ENCODE measurements at regions not wholly inside any gene's neighbourhood (a gene's known extent, or its start where the extent isn't known, plus 50 kb on each side); places are given as distances from the start of the nearest gene placed in this dataset.
"Not testable (repeated sequence)": the region's sequence is repeated elsewhere in the genome, so short reads cannot be mapped to it uniquely, and the experiment has no call there.

DNA sequence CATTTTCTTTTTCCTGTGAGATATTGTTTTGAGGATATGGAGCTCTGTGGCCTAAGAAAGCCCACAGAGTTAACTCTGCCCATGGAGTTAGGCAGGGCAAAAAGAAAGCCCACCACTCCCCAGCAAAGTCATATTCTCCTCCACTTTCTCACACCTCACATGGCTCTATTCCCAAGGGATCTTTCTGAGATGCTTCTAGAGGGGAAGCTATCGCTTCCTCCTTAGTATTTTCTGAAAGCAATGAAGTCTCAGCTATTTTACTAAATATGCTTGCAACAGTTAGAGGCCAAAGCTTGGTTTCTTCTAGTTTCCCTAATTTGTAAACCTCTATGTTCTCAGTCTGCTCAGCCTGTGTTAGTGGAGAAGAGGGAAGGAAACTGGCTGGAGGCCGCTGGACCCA lies 80.3 kb upstream of the EOMES start:
- DNase-seq (no peak), ATAC-seq (ENCODE audit: insufficient read depth, low FRiP score) (no peak)
- Histone ChIP-seq H3K4me3 (no peak overlapping the region), H3K4me1 (ENCODE audit: control insufficient read depth in 5 of 5, insufficient read depth in 5 of 5, low read length in 5 of 5) (peaks cover 0 to 15% (median 0%) of the 10 kb centered on the region in 5 donors), H3K36me3 (ENCODE audit: control insufficient read depth in 4 of 4, insufficient read depth in 4 of 4, low read length in 4 of 4) (no peaks in the 10 kb centered on the region), H3K27ac (ENCODE audit: low read depth in 1 of 2, low read length in 1 of 2) (no peak overlapping the region), H3K27me3 (ENCODE audit: control insufficient read depth in 3 of 3, insufficient read depth in 3 of 3, low read length in 2 of 3) (no peaks in the 10 kb centered on the region), H3K9ac (ENCODE audit: insufficient read depth in 1 of 2, low read length in 2 of 2) (no peak overlapping the region), H3K9me3 (ENCODE audit: control insufficient read depth in 4 of 4, insufficient read depth in 3 of 4, low read length in 3 of 4) (no peaks in the 10 kb centered on the region)
- WGBS, 2 donors: 74 to 77% methylated on average over 2 of the region's 2 CpGs
- TF ChIP-seq, protein P1, sequence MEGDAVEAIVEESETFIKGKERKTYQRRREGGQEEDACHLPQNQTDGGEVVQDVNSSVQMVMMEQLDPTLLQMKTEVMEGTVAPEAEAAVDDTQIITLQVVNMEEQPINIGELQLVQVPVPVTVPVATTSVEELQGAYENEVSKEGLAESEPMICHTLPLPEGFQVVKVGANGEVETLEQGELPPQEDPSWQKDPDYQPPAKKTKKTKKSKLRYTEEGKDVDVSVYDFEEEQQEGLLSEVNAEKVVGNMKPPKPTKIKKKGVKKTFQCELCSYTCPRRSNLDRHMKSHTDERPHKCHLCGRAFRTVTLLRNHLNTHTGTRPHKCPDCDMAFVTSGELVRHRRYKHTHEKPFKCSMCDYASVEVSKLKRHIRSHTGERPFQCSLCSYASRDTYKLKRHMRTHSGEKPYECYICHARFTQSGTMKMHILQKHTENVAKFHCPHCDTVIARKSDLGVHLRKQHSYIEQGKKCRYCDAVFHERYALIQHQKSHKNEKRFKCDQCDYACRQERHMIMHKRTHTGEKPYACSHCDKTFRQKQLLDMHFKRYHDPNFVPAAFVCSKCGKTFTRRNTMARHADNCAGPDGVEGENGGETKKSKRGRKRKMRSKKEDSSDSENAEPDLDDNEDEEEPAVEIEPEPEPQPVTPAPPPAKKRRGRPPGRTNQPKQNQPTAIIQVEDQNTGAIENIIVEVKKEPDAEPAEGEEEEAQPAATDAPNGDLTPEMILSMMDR (IDR thresholded peaks at IDR 0.05; ENCODE audit: control extremely low read depth, extremely low read depth): no peak

DNA sequence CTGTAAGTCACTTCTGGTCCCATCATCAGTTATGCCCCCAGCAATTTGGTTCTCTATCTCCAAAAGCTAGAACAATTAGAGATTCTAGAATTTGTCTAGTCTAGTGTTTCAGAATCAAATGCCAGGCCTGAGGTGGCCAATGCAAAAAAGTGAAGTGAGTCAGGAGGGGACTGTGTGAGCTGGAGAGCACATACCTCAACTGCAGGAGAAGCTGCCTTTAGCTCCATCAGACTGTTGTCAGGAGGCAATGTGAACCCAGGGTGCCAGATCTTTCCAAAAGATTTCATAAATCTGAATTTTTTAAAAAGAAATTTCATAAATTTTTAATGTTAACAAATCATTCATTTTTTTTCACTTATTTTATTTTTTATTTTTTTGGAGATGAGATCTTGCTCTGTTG lies 80.7 kb upstream of the EOMES start:
- H3K9ac ChIP-seq (ENCODE audit: insufficient read depth in 1 of 2, low read length in 2 of 2): no peak overlapping the region
- ATAC-seq (ENCODE audit: insufficient read depth, low FRiP score) (no peak), DNase-seq (no peak)
- TF ChIP-seq, protein P1 (IDR thresholded peaks at IDR 0.05; ENCODE audit: control extremely low read depth, extremely low read depth): no peak
- no peaks in the 10 kb centered on the region for H3K27me3 ChIP-seq (ENCODE audit: control insufficient read depth in 3 of 3, insufficient read depth in 3 of 3, low read length in 2 of 3)
- no peaks in the 10 kb centered on the region for H3K9me3 ChIP-seq (ENCODE audit: control insufficient read depth in 4 of 4, insufficient read depth in 3 of 4, low read length in 3 of 4)
- no peak overlapping the region for H3K4me3 ChIP-seq
- H3K4me1 ChIP-seq (ENCODE audit: control insufficient read depth in 5 of 5, insufficient read depth in 5 of 5, low read length in 5 of 5): peaks cover 0 to 15% (median 0%) of the 10 kb centered on the region in 5 donors
- no peak overlapping the region for H3K27ac ChIP-seq (ENCODE audit: low read depth in 1 of 2, low read length in 1 of 2)
- no peaks in the 10 kb centered on the region for H3K36me3 ChIP-seq (ENCODE audit: control insufficient read depth in 4 of 4, insufficient read depth in 4 of 4, low read length in 4 of 4)

DNA sequence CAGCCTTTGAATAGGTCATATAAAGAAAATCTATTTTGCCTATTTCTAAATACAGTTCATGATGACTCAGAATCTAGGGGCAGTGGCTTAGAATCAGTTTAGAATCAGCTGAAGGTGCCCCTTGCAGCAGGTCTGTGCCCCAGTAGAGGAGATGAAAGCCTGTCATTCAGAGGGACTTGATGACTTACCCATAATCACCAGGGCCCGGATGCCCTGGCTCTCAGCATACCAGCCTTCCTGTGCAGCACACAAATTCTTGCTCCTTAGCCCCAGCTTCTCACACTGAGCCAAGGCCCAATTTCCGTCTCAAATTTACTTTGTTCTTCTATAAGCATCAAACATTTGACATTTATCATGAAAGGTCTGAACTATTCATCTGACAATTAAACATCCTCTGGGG lies 83.2 kb upstream of the EOMES start:
- no peak overlapping the region for H3K4me3 ChIP-seq

DNA sequence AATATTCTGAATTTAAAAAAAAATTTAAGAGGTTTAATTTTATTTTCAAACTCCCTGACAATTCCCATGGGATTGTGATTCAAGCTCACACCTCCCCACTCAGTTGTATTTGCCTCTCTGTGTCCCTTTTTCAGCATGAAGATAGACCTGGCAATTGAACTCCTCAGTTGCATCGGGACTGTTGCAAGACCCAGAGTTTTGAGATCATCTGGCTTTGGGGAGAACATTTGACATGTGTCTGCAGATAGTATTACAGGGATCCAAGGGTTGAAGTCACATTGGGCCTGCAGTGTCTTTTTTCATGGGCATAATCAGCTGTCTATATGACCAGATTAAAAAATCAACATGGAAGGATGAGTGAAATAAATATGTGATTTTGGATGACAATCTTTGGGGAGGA lies 91.1 kb upstream of the EOMES start:
- Histone ChIP-seq H3K4me1 (ENCODE audit: control insufficient read depth in 5 of 5, insufficient read depth in 5 of 5, low read length in 5 of 5) (no peaks in the 10 kb centered on the region), H3K9me3 (ENCODE audit: control insufficient read depth in 4 of 4, insufficient read depth in 3 of 4, low read length in 3 of 4) (no peaks in the 10 kb centered on the region), H3K9ac (ENCODE audit: insufficient read depth in 1 of 2, low read length in 2 of 2) (no peak overlapping the region), H3K27me3 (ENCODE audit: control insufficient read depth in 3 of 3, insufficient read depth in 3 of 3, low read length in 2 of 3) (no peaks in the 10 kb centered on the region), H3K27ac (ENCODE audit: low read depth in 1 of 2, low read length in 1 of 2) (no peak overlapping the region), H3K4me3 (no peak overlapping the region), H3K36me3 (ENCODE audit: control insufficient read depth in 4 of 4, insufficient read depth in 4 of 4, low read length in 4 of 4) (no peaks in the 10 kb centered on the region)
- DNase-seq (no peak), ATAC-seq (ENCODE audit: insufficient read depth, low FRiP score) (no peak)
- TF ChIP-seq, protein P1 (IDR thresholded peaks at IDR 0.05; ENCODE audit: control extremely low read depth, extremely low read depth): no peak
- WGBS, 2 donors: 40 to 57% methylated on average over 1 of the region's 1 CpG

More for the DNA sequence above, 83.2 kb upstream of the EOMES start:
- H3K36me3 ChIP-seq (ENCODE audit: control insufficient read depth in 4 of 4, insufficient read depth in 4 of 4, low read length in 4 of 4): no peaks in the 10 kb centered on the region
- DNase-seq (no peak), ATAC-seq (ENCODE audit: insufficient read depth, low FRiP score) (no peak)
- H3K27me3 ChIP-seq (ENCODE audit: control insufficient read depth in 3 of 3, insufficient read depth in 3 of 3, low read length in 2 of 3): no peaks in the 10 kb centered on the region
- TF ChIP-seq, protein P1 (IDR thresholded peaks at IDR 0.05; ENCODE audit: control extremely low read depth, extremely low read depth): no peak
- no peak overlapping the region for H3K27ac ChIP-seq (ENCODE audit: low read depth in 1 of 2, low read length in 1 of 2)
- peaks cover 0 to 15% (median 0%) of the 10 kb centered on the region in 5 donors for H3K4me1 ChIP-seq (ENCODE audit: control insufficient read depth in 5 of 5, insufficient read depth in 5 of 5, low read length in 5 of 5)
- H3K9me3 ChIP-seq (ENCODE audit: control insufficient read depth in 4 of 4, insufficient read depth in 3 of 4, low read length in 3 of 4): no peaks in the 10 kb centered on the region
- 64 to 69% methylated on average over 2 of the region's 2 CpGs for WGBS, 2 donors
- no peak overlapping the region for H3K9ac ChIP-seq (ENCODE audit: insufficient read depth in 1 of 2, low read length in 2 of 2)

DNA sequence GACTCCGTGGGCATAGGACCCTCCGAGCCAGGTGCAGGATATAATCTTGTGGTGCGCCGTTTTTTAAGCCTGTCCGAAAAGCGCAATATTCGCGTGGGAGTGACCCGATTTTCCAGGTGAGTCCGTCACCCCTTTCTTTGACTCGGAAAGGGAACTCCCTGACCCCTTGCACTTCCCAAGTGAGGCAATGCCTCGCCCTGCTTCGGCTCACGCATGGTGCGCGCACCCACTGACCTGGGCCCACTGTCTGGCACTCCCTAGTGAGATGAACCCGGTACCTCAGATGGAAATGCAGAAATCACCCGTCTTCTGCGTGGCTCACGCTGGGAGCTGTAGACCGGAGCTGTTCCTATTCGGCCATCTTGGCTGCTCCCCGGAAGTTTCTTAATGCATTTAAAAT lies 99.5 kb upstream of the EOMES start:
- H3K27me3 ChIP-seq (ENCODE audit: control insufficient read depth in 3 of 3, insufficient read depth in 3 of 3, low read length in 2 of 3); H3K4me3 ChIP-seq; H3K27ac ChIP-seq (ENCODE audit: low read depth in 1 of 2, low read length in 1 of 2); DNase-seq; ATAC-seq (ENCODE audit: insufficient read depth, low FRiP score); H3K4me1 ChIP-seq (ENCODE audit: control insufficient read depth in 5 of 5, insufficient read depth in 5 of 5, low read length in 5 of 5); H3K9me3 ChIP-seq (ENCODE audit: control insufficient read depth in 4 of 4, insufficient read depth in 3 of 4, low read length in 3 of 4); H3K9ac ChIP-seq (ENCODE audit: insufficient read depth in 1 of 2, low read length in 2 of 2); H3K36me3 ChIP-seq (ENCODE audit: control insufficient read depth in 4 of 4, insufficient read depth in 4 of 4, low read length in 4 of 4): not testable (repeated sequence)
- WGBS, 2 donors: 92 to 97% methylated on average over 15 to 23 of the region's 23 CpGs

All from lung (tissue), 11 donors.